PFSK-1 (cell line): ENCODE measurements at regions not wholly inside any gene's neighbourhood (a gene's known extent, or its start where the extent isn't known, plus 50 kb on each side); places are given as distances from the start of the nearest gene placed in this dataset.

Experiments
- FOXP2 ChIP-seq: optimal IDR thresholded peaks from 2 replicates; pipeline ENCODE3; 2011; ENCODE audit warnings: borderline replicate concordance, control low read depth, inconsistent platforms; ENCODE audit not compliant: insufficient read depth; ENCODE audit errors: extremely low read length, extremely low read depth
- POLR2AphosphoS5 ChIP-seq: IDR thresholded peaks from 2 replicates; pipeline ENCODE4 v1.6.1; 2012; ENCODE audit warnings: low read depth, mild to moderate bottlenecking, control low read depth, low read length, moderate library complexity
- SIN3A ChIP-seq: IDR thresholded peaks from 2 replicates; pipeline ENCODE4 v1.6.1; 2012; ENCODE audit warnings: mild to moderate bottlenecking, low read length, moderate library complexity, borderline replicate concordance; ENCODE audit not compliant: insufficient read depth
- TAF1 ChIP-seq: IDR thresholded peaks from 2 replicates; pipeline ENCODE4 v1.6.1; 2012; ENCODE audit warnings: low read length, control low read depth, borderline replicate concordance; ENCODE audit not compliant: insufficient read depth
- TF ChIP-seq, protein P1 (sequence below), 2 experiments: IDR thresholded peaks; 2 replicates each; pipeline versions ENCODE4 v1.6.1 to v1.8.0; 2011 to 2012; ENCODE audit warnings: low read depth in 2 of 2, low read length in 2 of 2, control low read depth in 1 of 2, inconsistent platforms in 1 of 2, mild to moderate bottlenecking in 1 of 2, moderate library complexity in 1 of 2; ENCODE audit not compliant: insufficient read depth in 1 of 2

DNA sequence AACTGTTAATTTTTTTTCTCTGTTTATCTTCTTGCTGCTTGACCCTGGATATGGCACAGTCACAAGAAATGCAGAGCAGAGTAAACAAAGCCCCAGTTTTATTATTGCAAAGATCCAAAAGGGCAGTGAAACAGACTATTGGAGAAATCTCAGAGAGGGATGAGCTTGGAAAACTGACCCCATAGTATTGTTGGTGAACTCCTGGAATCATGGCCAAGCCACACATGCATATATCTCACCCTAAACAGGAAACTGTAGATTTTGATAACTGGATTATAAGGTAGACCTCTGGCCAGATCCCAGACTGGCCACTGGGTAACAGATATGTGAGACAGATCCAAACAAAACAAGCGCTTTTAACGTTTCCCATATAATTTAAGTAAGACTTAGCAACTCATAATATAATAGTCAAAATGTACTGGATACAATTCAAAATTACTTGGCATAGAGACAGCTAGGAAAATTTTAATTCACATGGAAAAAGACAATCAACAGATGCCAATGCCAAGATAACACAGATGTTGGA, 263.5 kb upstream of the SEMA6A start:
- TF ChIP-seq, protein P1, sequence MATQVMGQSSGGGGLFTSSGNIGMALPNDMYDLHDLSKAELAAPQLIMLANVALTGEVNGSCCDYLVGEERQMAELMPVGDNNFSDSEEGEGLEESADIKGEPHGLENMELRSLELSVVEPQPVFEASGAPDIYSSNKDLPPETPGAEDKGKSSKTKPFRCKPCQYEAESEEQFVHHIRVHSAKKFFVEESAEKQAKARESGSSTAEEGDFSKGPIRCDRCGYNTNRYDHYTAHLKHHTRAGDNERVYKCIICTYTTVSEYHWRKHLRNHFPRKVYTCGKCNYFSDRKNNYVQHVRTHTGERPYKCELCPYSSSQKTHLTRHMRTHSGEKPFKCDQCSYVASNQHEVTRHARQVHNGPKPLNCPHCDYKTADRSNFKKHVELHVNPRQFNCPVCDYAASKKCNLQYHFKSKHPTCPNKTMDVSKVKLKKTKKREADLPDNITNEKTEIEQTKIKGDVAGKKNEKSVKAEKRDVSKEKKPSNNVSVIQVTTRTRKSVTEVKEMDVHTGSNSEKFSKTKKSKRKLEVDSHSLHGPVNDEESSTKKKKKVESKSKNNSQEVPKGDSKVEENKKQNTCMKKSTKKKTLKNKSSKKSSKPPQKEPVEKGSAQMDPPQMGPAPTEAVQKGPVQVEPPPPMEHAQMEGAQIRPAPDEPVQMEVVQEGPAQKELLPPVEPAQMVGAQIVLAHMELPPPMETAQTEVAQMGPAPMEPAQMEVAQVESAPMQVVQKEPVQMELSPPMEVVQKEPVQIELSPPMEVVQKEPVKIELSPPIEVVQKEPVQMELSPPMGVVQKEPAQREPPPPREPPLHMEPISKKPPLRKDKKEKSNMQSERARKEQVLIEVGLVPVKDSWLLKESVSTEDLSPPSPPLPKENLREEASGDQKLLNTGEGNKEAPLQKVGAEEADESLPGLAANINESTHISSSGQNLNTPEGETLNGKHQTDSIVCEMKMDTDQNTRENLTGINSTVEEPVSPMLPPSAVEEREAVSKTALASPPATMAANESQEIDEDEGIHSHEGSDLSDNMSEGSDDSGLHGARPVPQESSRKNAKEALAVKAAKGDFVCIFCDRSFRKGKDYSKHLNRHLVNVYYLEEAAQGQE (IDR thresholded peaks at IDR 0.05; ENCODE audit: insufficient read depth in 1 of 2, low read depth in 2 of 2, low read length in 2 of 2): no peak

DNA sequence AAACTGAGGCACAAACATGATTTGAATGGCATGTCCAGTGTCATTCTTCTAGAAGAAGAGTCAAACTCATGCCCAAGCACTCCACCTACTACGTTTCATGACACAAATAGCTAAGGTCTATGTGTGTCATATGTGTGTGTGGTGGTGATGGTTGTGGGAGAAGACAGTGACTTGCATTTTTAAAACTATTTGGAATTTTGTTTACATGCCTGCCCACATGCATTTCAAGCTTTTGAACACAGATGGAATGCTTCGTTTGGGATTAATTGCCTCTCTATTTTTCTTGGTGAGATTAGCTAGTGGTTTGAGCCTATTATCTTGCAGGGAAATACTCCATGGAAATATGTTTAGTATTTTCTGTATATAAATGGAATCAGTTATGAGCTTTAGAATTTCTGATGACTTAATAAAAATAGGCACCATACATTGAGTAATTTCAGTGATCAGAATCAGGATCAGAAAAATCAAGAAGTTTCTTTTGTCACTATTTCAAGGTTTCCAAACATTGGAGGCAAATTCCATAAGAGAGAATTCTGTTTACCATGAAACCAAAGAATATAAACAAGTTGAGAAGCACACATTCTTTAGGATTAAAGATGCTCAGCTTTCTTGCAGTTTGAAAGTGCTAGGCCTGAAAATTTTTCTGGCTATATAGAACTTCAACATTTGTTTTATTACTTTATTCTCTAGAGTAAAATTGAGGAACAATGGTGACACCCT, 260.3 kb upstream of the SEMA6A start:
- TF ChIP-seq POLR2AphosphoS5 (no peak), TAF1 (no peak), SIN3A (no peak), FOXP2 (no peak)
- TF ChIP-seq, protein P1 (IDR thresholded peaks at IDR 0.05; ENCODE audit: insufficient read depth in 1 of 2, low read depth in 2 of 2, low read length in 2 of 2): no peak

DNA sequence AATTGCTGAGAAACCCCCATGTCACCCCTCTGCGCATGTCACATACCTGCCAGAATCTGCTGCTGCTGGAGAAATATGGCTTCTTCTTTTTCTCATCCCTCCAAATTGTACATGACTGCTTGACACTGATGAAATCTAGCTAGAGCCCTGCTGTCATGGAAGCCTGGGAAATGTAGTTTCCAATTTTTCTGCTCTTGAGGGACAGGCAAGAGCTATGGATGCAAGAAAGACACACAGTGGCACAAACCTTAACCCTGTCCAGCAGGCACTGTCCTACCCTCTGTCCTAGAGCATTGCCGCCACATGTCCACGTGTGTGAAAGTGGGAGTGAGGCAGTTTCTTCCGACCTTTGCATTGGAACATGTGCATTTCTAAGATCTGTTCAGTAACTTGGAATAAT, 255.5 kb upstream of the SEMA6A start:
- no peak for TF ChIP-seq FOXP2

DNA sequence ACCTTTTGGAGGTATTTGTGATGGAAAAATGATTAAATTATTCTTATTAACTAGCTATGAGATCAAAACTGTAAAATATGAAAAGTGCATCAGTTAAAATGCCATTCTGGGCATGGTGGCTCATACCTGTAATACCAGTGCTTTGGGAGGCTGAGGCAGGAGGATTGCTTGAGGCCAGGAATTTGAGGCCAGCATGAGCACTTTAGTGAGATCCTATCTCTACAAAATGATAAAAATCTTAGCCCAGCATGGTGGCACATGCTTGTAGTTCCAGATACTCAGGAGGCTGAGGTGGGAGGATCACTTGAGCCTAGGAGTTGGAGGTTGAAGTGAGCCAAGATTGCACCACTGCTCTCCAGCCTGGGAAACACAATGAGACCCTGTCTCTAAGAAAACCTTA, 252.5 kb upstream of the SEMA6A start:
- TF ChIP-seq FOXP2 (no peak), SIN3A (no peak), TAF1 (no peak), POLR2AphosphoS5 (no peak)
- TF ChIP-seq, protein P1 (IDR thresholded peaks at IDR 0.05; ENCODE audit: insufficient read depth in 1 of 2, low read depth in 2 of 2, low read length in 2 of 2): no peak

DNA sequence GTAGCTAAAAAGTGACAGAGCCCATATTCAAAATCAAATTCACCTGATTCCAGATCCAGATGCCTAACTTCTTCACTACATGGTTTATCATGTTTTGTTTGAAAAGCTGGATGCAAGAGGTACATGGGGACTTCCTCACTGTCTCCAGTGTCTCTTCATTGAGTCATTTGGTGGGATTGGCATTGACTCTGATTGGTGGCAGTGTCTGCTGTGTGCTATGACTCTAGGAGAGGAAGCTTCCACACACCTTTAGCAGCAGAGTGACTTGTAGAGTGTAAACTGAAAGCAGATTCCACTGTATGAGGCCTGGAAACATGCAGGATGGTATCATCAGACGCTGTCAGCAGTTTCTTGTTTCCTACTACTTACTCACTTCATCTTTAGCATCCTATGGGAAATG, 250.9 kb upstream of the SEMA6A start:
- no peak for TF ChIP-seq POLR2AphosphoS5
- no peak for TF ChIP-seq TAF1
- TF ChIP-seq, protein P1 (IDR thresholded peaks at IDR 0.05; ENCODE audit: insufficient read depth in 1 of 2, low read depth in 2 of 2, low read length in 2 of 2): no peak
- no peak for TF ChIP-seq SIN3A
- no peak for TF ChIP-seq FOXP2
